SK-N-SH (cell line): ENCODE measurements at regions not wholly inside any gene's neighbourhood (a gene's known extent, or its start where the extent isn't known, plus 50 kb on each side); places are given as distances from the start of the nearest gene placed in this dataset.

Experiments
- CTCF ChIA-PET: fragments of 300-600, 350-600 bp; formaldehyde crosslinking; extraction: SDS; loops from one replicate; lab custom pipeline; 2021; lab: Yijun Ruan, JAX
- POLR2A ChIA-PET: fragments of 350-600 bp; sonication (Branson Sonifier 250); formaldehyde crosslinking; extraction: SDS; loops from one replicate; lab custom pipeline; 2020; ENCODE audit warnings: antibody characterized with exemption, inconsistent platforms; lab: Yijun Ruan, JAX
- DNase-seq: peaks from one replicate; pipeline ENCODE4 v3.0.0; 2012
- H2AFZ ChIP-seq: fragments of 200-600 bp; sonication (generic); 2 replicates; pipeline ENCODE4 v1.8.1; 2016; ENCODE audit warnings: antibody characterized with exemption, mild to moderate bottlenecking, low read depth
- H3F3A ChIP-seq: fragments of 200-600 bp; sonication (generic); replicated peaks from 2 replicates; pipeline ENCODE3; 2016; ENCODE audit warnings: antibody characterized with exemption, mild to moderate bottlenecking; ENCODE audit not compliant: insufficient read depth
- H3K27ac ChIP-seq, 2 experiments: fragments of 200-500 bp in 1 of 2; fragments of 200-600 bp in 1 of 2; sonication (Bioruptor generic) in 1 of 2; sonication (generic), shearing (Covaris generic) in 1 of 2; 2 replicates each; pipeline versions ENCODE4 v1.5.1 to v1.6.1; 2014 to 2016; ENCODE audit warnings: low read depth in 2 of 2, inconsistent platforms in 1 of 2, low read length in 1 of 2, mild to moderate bottlenecking in 1 of 2, mixed read lengths in 1 of 2
- H3K27me3 ChIP-seq: fragments of 200-600 bp; sonication (generic), shearing (Covaris generic); 2 replicates; pipeline ENCODE4 v1.6.1; 2016; ENCODE audit warnings: mixed run types; ENCODE audit not compliant: insufficient read depth
- H3K36me3 ChIP-seq, 2 experiments: fragments of 200-500 bp in 1 of 2; fragments of 200-600 bp in 1 of 2; sonication (Bioruptor generic) in 1 of 2; sonication (generic) in 1 of 2; replicated peaks in 1 of 2; 2 replicates each; pipeline versions ENCODE3 to v1.5.1; 2014 to 2016; ENCODE audit warnings: low read length in 1 of 2, mild to moderate bottlenecking in 1 of 2; ENCODE audit not compliant: insufficient read depth in 2 of 2, control insufficient read depth in 1 of 2
- H3K4me1 ChIP-seq, 2 experiments: fragments of 200-500 bp in 1 of 2; fragments of 200-600 bp in 1 of 2; sonication (Bioruptor generic) in 1 of 2; sonication (generic), shearing (Covaris generic) in 1 of 2; 2 replicates each; pipeline versions ENCODE4 v1.5.1 to v1.6.1; 2014 to 2016; ENCODE audit warnings: low read depth in 1 of 2, low read length in 1 of 2, mixed run types in 1 of 2; ENCODE audit not compliant: insufficient read depth in 2 of 2, control insufficient read depth in 1 of 2
- H3K4me2 ChIP-seq: fragments of 200-600 bp; sonication (generic), shearing (Covaris generic); 2 replicates; pipeline ENCODE4 v1.6.1; 2017; ENCODE audit warnings: mixed run types
- H3K4me3 ChIP-seq, 2 experiments: fragments of 200-500 bp in 1 of 2; fragments of 200-600 bp in 1 of 2; sonication (Bioruptor generic) in 1 of 2; sonication (generic), shearing (Covaris generic) in 1 of 2; 2 replicates each; pipeline versions ENCODE4 v1.5.1 to v1.8.1; 2014 to 2016; ENCODE audit warnings: low read depth in 2 of 2, inconsistent platforms in 1 of 2, low read length in 1 of 2, mild to moderate bottlenecking in 1 of 2, mixed read lengths in 1 of 2, moderate library complexity in 1 of 2
- H3K79me2 ChIP-seq: fragments of 200-600 bp; sonication (generic); 2 replicates; pipeline ENCODE4 v1.8.1; 2017; ENCODE audit warnings: mild to moderate bottlenecking; ENCODE audit not compliant: insufficient read depth
- H3K9ac ChIP-seq: fragments of 200-600 bp; sonication (generic); 2 replicates; pipeline ENCODE4 v1.6.1; 2017; ENCODE audit warnings: mixed run types
- H3K9me2 ChIP-seq: fragments of 200-600 bp; sonication (generic); 2 replicates; pipeline ENCODE4 v1.6.1; 2017; ENCODE audit warnings: mixed run types
- H3K9me3 ChIP-seq: fragments of 200-600 bp; sonication (generic); 2 replicates; pipeline ENCODE4 v1.6.1; 2017; ENCODE audit warnings: mixed run types, mild to moderate bottlenecking, moderate library complexity
- H4K20me1 ChIP-seq: fragments of 200-600 bp; sonication (generic); 2 replicates; pipeline ENCODE4 v1.6.1; 2017; ENCODE audit warnings: mild to moderate bottlenecking, mixed run types; ENCODE audit not compliant: insufficient read depth
- CHD2 ChIP-seq: fragments of 150-350 bp; IDR thresholded peaks from 2 replicates; pipeline ENCODE4 v1.6.1; 2018; ENCODE audit warnings: low read length; ENCODE audit not compliant: partially characterized antibody
- FOSL2 ChIP-seq: IDR thresholded peaks from 2 replicates; pipeline ENCODE4 v1.4.0; 2012; ENCODE audit warnings: low read depth, mild to moderate bottlenecking, moderate library complexity, borderline replicate concordance
- FOXJ3 ChIP-seq: sonication (generic); formaldehyde crosslinking; IDR thresholded peaks from 2 replicates; pipeline ENCODE4 v1.5.1; 2020; ENCODE audit warnings: mild to moderate bottlenecking, missing genetic modification reagents
- GABPA ChIP-seq: IDR thresholded peaks from 2 replicates; pipeline ENCODE4 v1.4.0; 2012; ENCODE audit warnings: low read depth, mild to moderate bottlenecking
- GATA2 ChIP-seq: sonication (generic); formaldehyde crosslinking; IDR thresholded peaks from 2 replicates; pipeline ENCODE4 v1.5.0; 2020; ENCODE audit warnings: mild to moderate bottlenecking, missing genetic modification reagents
- JUND ChIP-seq: IDR thresholded peaks from 2 replicates; pipeline ENCODE4 v1.4.0; 2012
- POLR2AphosphoS5 ChIP-seq: IDR thresholded peaks from 2 replicates; pipeline ENCODE4 v1.6.1; 2012; ENCODE audit warnings: low read depth, low read length
- SIN3A ChIP-seq: IDR thresholded peaks from 2 replicates; pipeline ENCODE4 v1.6.1; 2012; ENCODE audit warnings: low read depth, mild to moderate bottlenecking, low read length, moderate library complexity, borderline replicate concordance
- TAF1 ChIP-seq: IDR thresholded peaks from 2 replicates; pipeline ENCODE4 v1.6.1; 2012; ENCODE audit warnings: low read depth, mild to moderate bottlenecking, low read length, moderate library complexity, borderline replicate concordance
- TCF12 ChIP-seq: IDR thresholded peaks from 2 replicates; pipeline ENCODE4 v1.4.0; 2012
- TEAD4 ChIP-seq: IDR thresholded peaks from 2 replicates; pipeline ENCODE4 v1.4.0; 2012; ENCODE audit warnings: mild to moderate bottlenecking, borderline replicate concordance; ENCODE audit not compliant: insufficient read depth
- YY1 ChIP-seq: IDR thresholded peaks from 2 replicates; pipeline ENCODE4 v1.4.0; 2012; ENCODE audit warnings: low read depth, mild to moderate bottlenecking
- ZBTB33 ChIP-seq: IDR thresholded peaks from 2 replicates; pipeline ENCODE4 v1.4.0; 2012; ENCODE audit warnings: low read depth, borderline replicate concordance
- WGBS: methylation state at CpG from one replicate; pipeline ENCODE4 v1.1.6; 2017; ENCODE audit warnings: low lambda C conversion rate; 5-methylcytosine and 5-hydroxymethylcytosine counted together
- TF ChIP-seq, protein P1 (sequence below): IDR thresholded peaks from 2 replicates; pipeline ENCODE4; 2012
- TF ChIP-seq, protein P2 (sequence below): fragments of 200-600 bp; sonication (generic); IDR thresholded peaks from 2 replicates; pipeline ENCODE4 v1.6.1; 2017; ENCODE audit warnings: antibody characterized with exemption, mild to moderate bottlenecking, moderate library complexity

GRCh38 chr7:52691257-52691656 lies 344.2 kb upstream of the POM121L12 start:
- Histone ChIP-seq H3F3A (no peaks in the 10 kb centered on the region), H4K20me1 (no peaks in the 10 kb centered on the region), H3K9ac (no peak overlapping the region), H3K4me2 (no peak overlapping the region), H3K9me2 (no peaks in the 10 kb centered on the region; the same call in 1 of the 2 replicates), H3K36me3 (no peaks in the 10 kb centered on the region), H2AFZ (no peak overlapping the region), H3K9me3 (peaks cover 4% of the 10 kb centered on the region; the same call in 1 of the 2 replicates), H3K4me3 (no peak overlapping the region), H3K79me2 (no peaks in the 10 kb centered on the region), H3K27me3 (no peaks in the 10 kb centered on the region), H3K4me1 (peaks cover 0 to 9% of the 10 kb centered on the region in 2 experiments; a peak in 2 of 4 replicates), H3K27ac (no peak overlapping the region)
- POLR2A ChIA-PET = no interaction called here
- CTCF ChIA-PET = no interaction called here
- 25% methylated on average over 1 of the region's 1 CpG for WGBS
- DNase-seq = no peak
- TF ChIP-seq, protein P1, sequence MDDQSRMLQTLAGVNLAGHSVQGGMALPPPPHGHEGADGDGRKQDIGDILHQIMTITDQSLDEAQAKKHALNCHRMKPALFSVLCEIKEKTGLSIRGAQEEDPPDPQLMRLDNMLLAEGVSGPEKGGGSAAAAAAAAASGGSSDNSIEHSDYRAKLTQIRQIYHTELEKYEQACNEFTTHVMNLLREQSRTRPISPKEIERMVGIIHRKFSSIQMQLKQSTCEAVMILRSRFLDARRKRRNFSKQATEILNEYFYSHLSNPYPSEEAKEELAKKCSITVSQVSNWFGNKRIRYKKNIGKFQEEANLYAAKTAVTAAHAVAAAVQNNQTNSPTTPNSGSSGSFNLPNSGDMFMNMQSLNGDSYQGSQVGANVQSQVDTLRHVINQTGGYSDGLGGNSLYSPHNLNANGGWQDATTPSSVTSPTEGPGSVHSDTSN = no peak

DNA sequence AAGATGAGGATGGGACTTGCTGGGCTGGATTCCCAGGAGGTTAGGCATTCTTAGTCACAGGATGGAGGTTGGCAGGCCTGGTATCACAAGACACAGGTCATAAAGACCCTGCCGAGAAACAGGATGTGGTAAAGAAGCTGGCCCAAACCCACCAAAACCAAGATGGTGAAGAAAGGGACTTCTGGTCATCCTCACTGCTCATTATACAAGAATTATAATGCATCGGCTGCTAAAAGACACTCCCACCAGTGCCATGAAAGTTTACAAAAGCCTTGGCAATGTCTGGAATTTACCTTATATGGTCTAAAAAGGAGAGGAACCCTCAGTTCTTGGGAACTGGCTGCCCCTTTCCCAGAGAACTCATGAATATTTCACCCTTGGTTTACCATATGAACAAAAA lies 345.5 kb upstream of the POM121L12 start:
- H3K27ac ChIP-seq = no peak overlapping the region
- H3K4me2 ChIP-seq = no peak overlapping the region
- no peaks in the 10 kb centered on the region for H3K79me2 ChIP-seq
- CTCF ChIA-PET = no interaction called here
- no peak overlapping the region for H3K9ac ChIP-seq
- TF ChIP-seq POLR2AphosphoS5 (no peak), TAF1 (no peak), GATA2 (CRISPR knock-in tag) (no peak), TEAD4 (no peak), FOXJ3 (CRISPR knock-in tag) (no peak)
- TF ChIP-seq, protein P2, sequence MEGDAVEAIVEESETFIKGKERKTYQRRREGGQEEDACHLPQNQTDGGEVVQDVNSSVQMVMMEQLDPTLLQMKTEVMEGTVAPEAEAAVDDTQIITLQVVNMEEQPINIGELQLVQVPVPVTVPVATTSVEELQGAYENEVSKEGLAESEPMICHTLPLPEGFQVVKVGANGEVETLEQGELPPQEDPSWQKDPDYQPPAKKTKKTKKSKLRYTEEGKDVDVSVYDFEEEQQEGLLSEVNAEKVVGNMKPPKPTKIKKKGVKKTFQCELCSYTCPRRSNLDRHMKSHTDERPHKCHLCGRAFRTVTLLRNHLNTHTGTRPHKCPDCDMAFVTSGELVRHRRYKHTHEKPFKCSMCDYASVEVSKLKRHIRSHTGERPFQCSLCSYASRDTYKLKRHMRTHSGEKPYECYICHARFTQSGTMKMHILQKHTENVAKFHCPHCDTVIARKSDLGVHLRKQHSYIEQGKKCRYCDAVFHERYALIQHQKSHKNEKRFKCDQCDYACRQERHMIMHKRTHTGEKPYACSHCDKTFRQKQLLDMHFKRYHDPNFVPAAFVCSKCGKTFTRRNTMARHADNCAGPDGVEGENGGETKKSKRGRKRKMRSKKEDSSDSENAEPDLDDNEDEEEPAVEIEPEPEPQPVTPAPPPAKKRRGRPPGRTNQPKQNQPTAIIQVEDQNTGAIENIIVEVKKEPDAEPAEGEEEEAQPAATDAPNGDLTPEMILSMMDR = no peak
- TF ChIP-seq, all 33 proteins: peak for 0
- Histone ChIP-seq H3K4me3 (no peak overlapping the region), H2AFZ (no peak overlapping the region), H4K20me1 (no peaks in the 10 kb centered on the region), H3K27me3 (no peaks in the 10 kb centered on the region), H3K4me1 (peaks cover 0 to 3% of the 10 kb centered on the region in 2 experiments; a peak in 1 of 4 replicates), H3K36me3 (no peaks in the 10 kb centered on the region), H3F3A (no peaks in the 10 kb centered on the region), H3K9me2 (no peaks in the 10 kb centered on the region; the same call in 1 of the 2 replicates), H3K9me3 (peaks cover 4% of the 10 kb centered on the region; the same call in 1 of the 2 replicates)
- no peak for DNase-seq
- WGBS = 26% methylated on average over 2 of the region's 2 CpGs
- POLR2A ChIA-PET = no interaction called here

DNA sequence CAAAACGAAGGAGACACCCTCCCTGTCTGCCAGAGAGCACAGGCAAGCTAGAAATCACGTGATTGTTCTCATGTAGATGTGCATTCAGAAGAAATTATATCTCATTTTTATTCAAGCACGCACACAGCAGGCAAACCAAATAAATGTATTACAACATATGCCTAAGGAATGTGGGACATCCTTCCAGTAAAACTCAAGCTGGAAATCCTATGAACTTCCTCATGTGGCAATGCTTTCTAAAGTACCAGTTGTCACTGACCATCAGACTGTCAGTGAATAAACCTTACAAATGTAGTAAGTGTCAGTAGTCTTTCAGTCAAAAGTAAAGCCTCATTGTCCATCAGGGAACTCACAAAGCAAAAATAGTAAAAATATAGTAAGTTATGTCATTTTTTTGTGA lies 350.1 kb upstream of the POM121L12 start:
- Histone ChIP-seq H3K4me2 (no peak overlapping the region), H3K9me3 (peaks cover 5% of the 10 kb centered on the region; the same call in 1 of the 2 replicates), H4K20me1 (no peaks in the 10 kb centered on the region), H3K4me3 (no peak overlapping the region), H3K9ac (no peak overlapping the region), H3K4me1 (no peaks in the 10 kb centered on the region), H3K79me2 (no peaks in the 10 kb centered on the region), H3K36me3 (no peaks in the 10 kb centered on the region), H2AFZ (no peak overlapping the region), H3K27me3 (no peaks in the 10 kb centered on the region), H3F3A (no peaks in the 10 kb centered on the region), H3K9me2 (peaks cover 7% of the 10 kb centered on the region; the same call in 1 of the 2 replicates), H3K27ac (no peak overlapping the region)
- 28% methylated on average over 3 of the region's 3 CpGs for WGBS
- CTCF ChIA-PET = interaction anchor here (1.0 to 1.7 kb wide), 2 partner anchors 9 to 232 kb away, joined by 3 read pairs; no protein-coding TSS in a partner anchor
- DNase-seq = no peak
- POLR2A ChIA-PET = no interaction called here
- no peak for TF ChIP-seq JUND
- TF ChIP-seq ZBTB33 = no peak
- no peak for TF ChIP-seq FOSL2
- TF ChIP-seq TCF12 = no peak
- no peak for TF ChIP-seq TEAD4
- TF ChIP-seq TAF1 = no peak
- TF ChIP-seq, protein P2 = no peak
- TF ChIP-seq YY1 = no peak
- no peak for TF ChIP-seq GABPA
- no peak for TF ChIP-seq SIN3A
- no peak for TF ChIP-seq CHD2
